ENCODE measurements at regions not wholly inside any gene's neighbourhood (a gene's known extent, or its start where the extent isn't known, plus 50 kb on each side); places are given as distances from the start of the nearest gene placed in this dataset.
A peak's percentile ranks its signal among the peaks of the same experiment; 100 is the strongest.

- Histone ChIP-seq H3K4me1 (no peaks in the 10 kb centered on the region), H3K36me3 (replicated peaks in 1 of 2; ENCODE audit: insufficient read depth in 1 of 2, low read depth in 2 of 2) (no peaks in the 10 kb centered on the region), H3K4me3 (no peak overlapping the region), H3K27me3 (no peaks in the 10 kb centered on the region), H3K9me3 (no peaks in the 10 kb centered on the region), H3K27ac (no peak overlapping the region)
- ATAC-seq: no peak
- no peak for DNase-seq
- WGBS, 2 donors: 72 to 86% methylated on average over 4 of the region's 4 CpGs
- no peak for TF ChIP-seq POLR2A (IDR thresholded peaks at IDR 0.05)
- TF ChIP-seq, protein P1, sequence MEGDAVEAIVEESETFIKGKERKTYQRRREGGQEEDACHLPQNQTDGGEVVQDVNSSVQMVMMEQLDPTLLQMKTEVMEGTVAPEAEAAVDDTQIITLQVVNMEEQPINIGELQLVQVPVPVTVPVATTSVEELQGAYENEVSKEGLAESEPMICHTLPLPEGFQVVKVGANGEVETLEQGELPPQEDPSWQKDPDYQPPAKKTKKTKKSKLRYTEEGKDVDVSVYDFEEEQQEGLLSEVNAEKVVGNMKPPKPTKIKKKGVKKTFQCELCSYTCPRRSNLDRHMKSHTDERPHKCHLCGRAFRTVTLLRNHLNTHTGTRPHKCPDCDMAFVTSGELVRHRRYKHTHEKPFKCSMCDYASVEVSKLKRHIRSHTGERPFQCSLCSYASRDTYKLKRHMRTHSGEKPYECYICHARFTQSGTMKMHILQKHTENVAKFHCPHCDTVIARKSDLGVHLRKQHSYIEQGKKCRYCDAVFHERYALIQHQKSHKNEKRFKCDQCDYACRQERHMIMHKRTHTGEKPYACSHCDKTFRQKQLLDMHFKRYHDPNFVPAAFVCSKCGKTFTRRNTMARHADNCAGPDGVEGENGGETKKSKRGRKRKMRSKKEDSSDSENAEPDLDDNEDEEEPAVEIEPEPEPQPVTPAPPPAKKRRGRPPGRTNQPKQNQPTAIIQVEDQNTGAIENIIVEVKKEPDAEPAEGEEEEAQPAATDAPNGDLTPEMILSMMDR (IDR thresholded peaks at IDR 0.05): no peak
- intact Hi-C loops (cut with DNase I): no loop called here
These were observed 303.1 kb downstream of the ARHGAP12 start for GRCh38 chr10:31625566-31625965.

DNA sequence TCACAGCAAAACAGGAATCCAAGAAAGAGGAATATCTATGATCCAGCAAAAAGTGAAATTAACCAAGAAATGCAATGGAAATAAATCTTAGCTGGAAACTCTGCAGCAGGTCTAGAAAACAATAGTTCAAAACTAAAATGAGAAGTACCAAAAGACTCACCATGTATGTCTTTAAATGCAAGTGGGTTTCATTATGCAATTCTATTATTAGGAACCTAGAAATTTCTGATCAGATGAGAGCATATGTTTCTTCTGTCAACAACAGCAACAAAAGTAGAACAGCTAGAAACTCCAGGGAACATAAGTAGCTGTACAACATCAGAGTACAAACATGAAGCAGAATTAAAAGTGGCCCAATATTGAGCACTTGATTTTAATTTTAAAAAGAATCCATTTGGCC is 304.0 kb downstream of the ARHGAP12 start:
- ATAC-seq: no peak
- no peak for TF ChIP-seq POLR2A (IDR thresholded peaks at IDR 0.05)
- TF ChIP-seq, protein P1 (IDR thresholded peaks at IDR 0.05): no peak
- Histone ChIP-seq H3K4me1 (no peaks in the 10 kb centered on the region), H3K4me3 (no peak overlapping the region), H3K9me3 (no peaks in the 10 kb centered on the region), H3K27me3 (no peaks in the 10 kb centered on the region), H3K27ac (no peak overlapping the region), H3K36me3 (replicated peaks in 1 of 2; ENCODE audit: insufficient read depth in 1 of 2, low read depth in 2 of 2) (no peaks in the 10 kb centered on the region)
- DNase-seq: no peak
- intact Hi-C loops (cut with DNase I): no loop called here

DNA sequence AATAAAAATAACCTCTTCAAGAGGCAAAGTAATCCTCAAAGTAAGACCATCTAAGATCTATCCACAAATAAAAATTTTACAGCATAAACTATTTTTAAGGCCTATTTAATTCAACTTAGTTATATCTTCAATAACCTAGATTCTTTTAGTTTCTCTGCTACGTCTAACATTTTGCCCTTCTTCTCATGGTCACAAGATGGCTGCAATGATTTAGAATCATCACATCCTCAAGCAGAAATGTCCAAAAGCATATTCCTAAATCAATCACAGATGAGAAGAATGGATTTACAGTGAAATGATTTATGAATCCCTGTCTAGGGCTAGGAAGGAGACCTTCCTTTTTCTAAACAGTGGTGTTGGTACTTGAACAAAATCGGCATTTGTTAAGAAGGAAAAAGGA is 304.7 kb downstream of the ARHGAP12 start:
- no peaks in the 10 kb centered on the region for H3K4me1 ChIP-seq
- DNase-seq (no peak), ATAC-seq (no peak)
- intact Hi-C loops (cut with DNase I): no loop called here
- no peaks in the 10 kb centered on the region for H3K36me3 ChIP-seq (replicated peaks in 1 of 2; ENCODE audit: insufficient read depth in 1 of 2, low read depth in 2 of 2)
- H3K4me3 ChIP-seq: no peak overlapping the region
- TF ChIP-seq POLR2A (IDR thresholded peaks at IDR 0.05): no peak
- TF ChIP-seq, protein P1 (IDR thresholded peaks at IDR 0.05): no peak
- no peaks in the 10 kb centered on the region for H3K9me3 ChIP-seq
- 67 to 75% methylated on average over 2 of the region's 2 CpGs for WGBS, 2 donors
- H3K27ac ChIP-seq: no peak overlapping the region
- H3K27me3 ChIP-seq: no peaks in the 10 kb centered on the region

GRCh38 chr10:31623466-31623865 is 304.4 kb downstream of the ZEB1 start:
- intact Hi-C loops (cut with DNase I): no loop called here
- Histone ChIP-seq H3K4me3 (no peak overlapping the region), H3K27ac (no peak overlapping the region), H3K27me3 (no peaks in the 10 kb centered on the region), H3K9me3 (no peaks in the 10 kb centered on the region), H3K36me3 (replicated peaks in 1 of 2; ENCODE audit: insufficient read depth in 1 of 2, low read depth in 2 of 2) (no peaks in the 10 kb centered on the region), H3K4me1 (no peaks in the 10 kb centered on the region)
- TF ChIP-seq, protein P1 (IDR thresholded peaks at IDR 0.05): no peak
- TF ChIP-seq POLR2A (IDR thresholded peaks at IDR 0.05): no peak
- DNase-seq (no peak), ATAC-seq (peak; percentile 38)
- 83 to 84% methylated on average over 3 of the region's 3 CpGs for WGBS, 2 donors

DNA sequence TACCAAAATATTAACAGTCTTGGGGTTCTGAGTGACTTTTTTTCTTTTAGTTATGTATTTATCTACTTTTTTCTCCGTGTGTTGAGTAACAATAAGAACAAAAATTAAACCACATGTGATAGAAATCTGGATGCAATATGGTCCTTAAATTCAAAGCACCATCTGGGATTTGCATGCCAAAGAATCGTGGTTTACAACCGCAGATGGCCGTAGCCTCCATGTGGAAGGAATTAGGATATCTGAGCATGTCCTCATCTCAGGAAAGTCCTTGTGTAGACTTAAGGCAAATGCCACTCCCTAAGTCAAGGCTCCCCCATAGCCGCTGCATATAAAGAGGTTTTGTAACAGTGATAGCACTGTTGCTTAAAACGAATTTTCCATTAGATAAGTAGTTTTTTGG is 304.0 kb downstream of the ZEB1 start:
- no peaks in the 10 kb centered on the region for H3K27me3 ChIP-seq
- intact Hi-C loops (cut with DNase I): no loop called here

More for the DNA sequence above, 304.0 kb downstream of the ZEB1 start:
- Histone ChIP-seq H3K9me3 (no peaks in the 10 kb centered on the region), H3K4me3 (no peak overlapping the region), H3K4me1 (no peaks in the 10 kb centered on the region), H3K36me3 (replicated peaks in 1 of 2; ENCODE audit: insufficient read depth in 1 of 2, low read depth in 2 of 2) (no peaks in the 10 kb centered on the region), H3K27ac (no peak overlapping the region)
- TF ChIP-seq, protein P1 (IDR thresholded peaks at IDR 0.05): no peak
- no peak for TF ChIP-seq POLR2A (IDR thresholded peaks at IDR 0.05)
- 57 to 66% methylated on average over 6 of the region's 6 CpGs for WGBS, 2 donors
- DNase-seq (no peak), ATAC-seq (no peak)

Measured in body of pancreas (tissue), 4 donors.